AG09319 (cell line): ENCODE measurements at regions not wholly inside any gene's neighbourhood (a gene's known extent, or its start where the extent isn't known, plus 50 kb on each side); places are given as distances from the start of the nearest gene placed in this dataset.

ENCODE experiments used
- DNase-seq: peaks from one replicate; pipeline ENCODE4 v3.0.0-alpha.2; 2010; ENCODE audit warnings: low read depth; ENCODE audit errors: extremely low read depth
- TF ChIP-seq, protein P1 (sequence below): IDR thresholded peaks from 2 replicates; pipeline ENCODE4 v1.5.1; 2011; ENCODE audit warnings: low read depth, mild to moderate bottlenecking, inconsistent platforms, low read length, moderate library complexity

DNA sequence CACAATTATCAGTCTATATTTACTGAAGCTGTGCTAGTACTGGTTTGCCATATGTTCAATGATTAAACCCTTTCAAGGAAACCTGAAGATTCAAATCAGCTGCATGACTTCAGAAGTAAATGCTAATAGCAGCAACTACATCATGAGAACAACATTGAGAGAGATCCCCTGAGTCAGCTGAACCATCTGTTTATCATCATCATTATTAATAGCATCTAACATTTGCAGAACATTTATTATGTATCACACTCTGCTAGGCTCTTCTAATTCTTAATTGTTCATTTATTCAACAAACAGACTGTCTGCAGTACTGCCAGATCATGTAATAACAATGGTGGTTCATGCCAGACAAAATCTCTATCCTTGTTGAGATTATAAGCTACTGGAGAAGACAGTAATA is 157.4 kb downstream of the KLHL28 start:
- TF ChIP-seq, protein P1, sequence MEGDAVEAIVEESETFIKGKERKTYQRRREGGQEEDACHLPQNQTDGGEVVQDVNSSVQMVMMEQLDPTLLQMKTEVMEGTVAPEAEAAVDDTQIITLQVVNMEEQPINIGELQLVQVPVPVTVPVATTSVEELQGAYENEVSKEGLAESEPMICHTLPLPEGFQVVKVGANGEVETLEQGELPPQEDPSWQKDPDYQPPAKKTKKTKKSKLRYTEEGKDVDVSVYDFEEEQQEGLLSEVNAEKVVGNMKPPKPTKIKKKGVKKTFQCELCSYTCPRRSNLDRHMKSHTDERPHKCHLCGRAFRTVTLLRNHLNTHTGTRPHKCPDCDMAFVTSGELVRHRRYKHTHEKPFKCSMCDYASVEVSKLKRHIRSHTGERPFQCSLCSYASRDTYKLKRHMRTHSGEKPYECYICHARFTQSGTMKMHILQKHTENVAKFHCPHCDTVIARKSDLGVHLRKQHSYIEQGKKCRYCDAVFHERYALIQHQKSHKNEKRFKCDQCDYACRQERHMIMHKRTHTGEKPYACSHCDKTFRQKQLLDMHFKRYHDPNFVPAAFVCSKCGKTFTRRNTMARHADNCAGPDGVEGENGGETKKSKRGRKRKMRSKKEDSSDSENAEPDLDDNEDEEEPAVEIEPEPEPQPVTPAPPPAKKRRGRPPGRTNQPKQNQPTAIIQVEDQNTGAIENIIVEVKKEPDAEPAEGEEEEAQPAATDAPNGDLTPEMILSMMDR = no peak
- DNase-seq = no peak

DNA sequence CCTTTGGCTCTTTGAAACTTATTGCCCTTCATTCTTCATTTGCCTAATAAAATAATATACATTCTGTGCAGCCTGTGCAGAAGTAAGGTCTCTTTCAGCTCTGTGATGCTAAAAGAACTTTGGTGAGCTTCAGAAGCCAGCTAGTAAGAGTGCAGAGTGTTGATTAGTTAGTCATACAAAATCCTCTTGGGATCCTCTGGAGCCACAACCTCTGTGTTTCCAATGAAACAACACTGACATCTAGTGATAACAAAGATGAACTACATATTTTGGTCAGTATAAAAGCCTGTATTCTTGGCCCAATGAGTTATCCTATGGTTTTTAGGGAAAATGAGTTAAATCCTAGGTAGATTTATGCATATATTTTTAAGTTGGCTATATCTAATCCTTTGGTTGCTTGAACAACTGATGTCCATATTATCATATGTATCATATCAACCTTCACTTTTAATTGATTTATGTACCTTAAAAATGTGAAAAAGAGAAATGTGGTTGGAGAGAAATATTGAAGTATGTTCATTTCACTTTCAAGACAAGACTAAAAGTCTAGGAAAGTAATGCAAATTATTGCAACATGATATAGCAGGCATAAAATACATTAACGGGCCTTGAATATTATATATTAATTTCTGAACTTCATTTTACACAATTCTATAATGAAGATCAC is 158.4 kb downstream of the KLHL28 start:
- DNase-seq = peak; percentile 10
- TF ChIP-seq, protein P1 = peak; percentile 58

DNA sequence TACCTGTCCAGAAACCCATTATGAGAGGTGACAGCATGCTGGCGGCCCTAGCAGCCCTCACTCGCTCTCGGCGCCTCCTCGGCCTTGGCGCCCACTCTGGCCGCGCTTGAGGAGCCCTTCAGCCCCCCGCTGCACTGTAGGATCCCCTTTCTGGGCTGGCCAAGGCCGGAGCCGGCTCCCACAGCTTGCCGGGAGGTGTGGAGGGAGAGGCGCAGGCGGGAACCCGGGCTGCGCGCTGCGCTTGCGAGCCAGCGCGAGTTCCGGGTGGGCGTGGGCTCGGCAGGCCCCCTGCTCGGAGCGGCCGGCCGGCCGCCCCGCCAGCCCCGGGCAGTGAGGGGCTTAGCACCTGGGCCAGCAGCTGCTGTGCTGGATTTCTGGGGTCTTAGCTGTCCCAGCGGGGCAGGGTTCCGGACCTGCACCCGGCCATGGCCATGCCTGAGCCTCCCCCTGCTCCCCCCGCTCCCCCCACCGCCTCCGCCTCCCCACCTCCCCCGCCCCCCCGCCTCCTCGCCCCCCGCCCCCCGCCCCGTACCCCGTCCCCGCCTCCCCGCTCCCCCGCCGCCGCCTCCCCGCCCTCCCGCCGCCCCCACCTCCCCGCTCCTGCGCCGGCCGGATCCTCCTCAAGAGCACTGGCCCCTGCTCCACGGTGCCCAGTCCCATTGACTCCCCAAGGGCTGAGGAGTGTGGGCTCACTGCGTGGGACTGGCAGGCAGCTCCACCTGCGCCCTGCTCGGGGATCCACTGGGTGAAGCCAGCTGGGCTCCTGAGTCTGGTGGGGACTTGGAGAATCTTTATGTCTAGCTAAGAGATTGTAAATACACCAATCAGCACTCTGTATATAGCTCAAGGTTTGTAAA is 163.1 kb downstream of the KLHL28 start:
- no peak for DNase-seq

DNA sequence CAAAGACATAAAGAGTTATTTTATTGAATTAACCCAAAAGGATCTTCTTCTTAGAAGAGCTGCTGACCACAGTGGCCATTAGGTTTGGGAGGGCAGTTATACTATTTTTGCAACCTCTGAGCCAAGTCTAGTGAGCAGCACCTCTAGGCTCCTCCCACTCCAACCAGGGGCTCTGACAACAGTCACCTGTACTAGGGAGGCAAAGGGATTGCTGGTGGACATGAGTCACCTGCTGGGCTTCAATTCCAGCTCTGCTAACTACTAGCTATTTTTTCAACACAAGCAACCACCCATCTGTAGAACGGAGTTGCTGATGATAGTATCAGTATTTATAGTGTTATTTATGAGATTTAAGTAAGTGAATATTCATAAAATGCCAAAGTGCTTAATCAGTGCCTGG is 166.0 kb downstream of the KLHL28 start:
- TF ChIP-seq, protein P1 = no peak
- no peak for DNase-seq

More for the DNA sequence above, 163.1 kb downstream of the KLHL28 start:
- TF ChIP-seq, protein P1 = no peak

DNA sequence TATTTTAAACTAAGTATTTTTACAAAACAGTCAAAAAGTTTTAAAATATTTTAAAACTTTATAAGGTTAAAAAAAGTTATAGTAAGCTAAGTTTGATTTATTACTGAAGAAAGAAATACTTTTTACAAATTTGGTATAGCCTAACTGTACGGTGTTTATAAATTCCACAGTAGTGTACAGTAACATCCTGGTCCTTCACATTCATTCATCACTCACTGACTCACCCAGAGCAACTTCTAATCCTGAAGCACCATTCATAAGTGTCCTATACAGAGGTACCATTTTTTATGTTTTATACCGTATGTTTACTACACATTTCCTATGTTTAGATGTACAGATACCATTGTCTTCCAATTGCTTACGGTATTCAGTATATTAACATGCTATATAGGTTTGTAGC is 170.0 kb downstream of the KLHL28 start:
- DNase-seq = no peak
- TF ChIP-seq, protein P1 = no peak

DNA sequence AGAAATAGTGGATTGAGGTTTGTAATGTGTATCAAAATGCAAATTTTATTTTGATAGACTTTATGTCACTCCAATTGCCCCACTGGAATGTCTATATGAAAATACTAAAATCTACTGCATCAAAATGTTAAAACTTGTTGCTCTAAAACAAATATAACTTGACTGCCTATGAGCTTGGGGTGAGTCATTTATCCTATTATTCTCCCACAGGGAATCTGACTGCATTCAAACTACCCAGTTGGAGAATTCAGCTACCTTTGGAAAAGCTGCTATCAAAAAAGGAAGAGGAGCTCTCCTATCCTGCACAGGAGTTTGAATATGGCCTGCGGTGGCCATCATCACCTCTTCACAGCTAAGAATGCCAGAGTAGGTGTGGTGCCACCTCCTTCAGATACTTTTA is 173.1 kb downstream of the KLHL28 start:
- TF ChIP-seq, protein P1 = no peak
- DNase-seq = no peak

DNA sequence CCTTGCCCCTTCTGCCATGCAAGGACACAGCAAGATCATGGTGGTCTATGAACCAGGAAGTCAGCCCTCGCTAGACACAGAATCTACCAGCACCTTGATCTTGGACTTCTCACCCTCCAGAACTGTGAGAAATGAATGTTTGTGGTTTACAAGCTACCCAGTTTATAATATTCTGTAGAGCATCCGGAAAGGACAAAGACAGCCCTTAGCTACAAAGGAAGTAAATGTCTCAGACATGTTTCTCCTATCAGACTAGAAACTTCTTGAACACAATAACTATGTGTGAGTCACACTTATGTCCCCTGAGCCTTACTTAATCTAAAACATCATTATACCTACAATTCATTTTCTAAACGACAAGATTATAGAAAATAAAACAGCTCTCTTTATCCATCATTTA is 176.7 kb downstream of the KLHL28 start:
- DNase-seq = no peak
- TF ChIP-seq, protein P1 = no peak
